SKM-1 treated with dmso at 0.1 percent for 144 hours (cell line): ENCODE measurements at regions not wholly inside any gene's neighbourhood (a gene's known extent, or its start where the extent isn't known, plus 50 kb on each side); places are given as distances from the start of the nearest gene placed in this dataset.
"Not testable (repeated sequence)": the region's sequence is repeated elsewhere in the genome, so short reads cannot be mapped to it uniquely, and the experiment has no call there.

ENCODE experiments used
- DNase-seq: peaks from one replicate; lab custom pipeline; 2025; ENCODE audit not compliant: unreplicated experiment; lab: John Stamatoyannopoulos, UW

- no peak for DNase-seq
Measured at GRCh38 chr6:141195251-141195832, 937.4 kb upstream of the GJE1 start.

GRCh38 chr6:141183368-141183767, 949.4 kb upstream of the GJE1 start:
- DNase-seq = no peak

- not testable (repeated sequence) for DNase-seq
Measured at GRCh38 chr6:141175458-141175857, 957.3 kb upstream of the GJE1 start.

- no peak for DNase-seq
Measured at GRCh38 chr6:141174932-141175331, 957.8 kb upstream of the GJE1 start.

- DNase-seq = no peak
Measured at GRCh38 chr6:141173529-141173928, 959.2 kb upstream of the GJE1 start.

DNA sequence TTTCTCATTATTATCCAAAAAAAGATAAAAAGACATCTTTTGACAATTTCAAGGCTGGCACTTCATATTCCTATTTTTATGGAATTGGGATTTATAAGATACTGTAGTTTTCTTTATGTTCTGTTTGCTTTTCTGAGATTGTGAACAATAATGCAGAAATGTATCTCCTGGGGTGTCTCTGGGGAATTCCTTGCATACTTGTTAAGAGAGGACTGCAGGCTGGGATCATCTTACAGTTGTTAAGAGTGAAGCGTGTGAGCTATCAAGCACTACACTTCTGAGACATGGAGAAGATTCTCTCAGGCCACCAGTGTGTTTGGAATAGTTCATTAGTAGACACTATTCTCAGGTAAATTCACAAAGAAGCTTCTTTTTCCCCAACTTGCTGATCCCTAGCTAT, 963.3 kb upstream of the GJE1 start:
- no peak for DNase-seq

DNA sequence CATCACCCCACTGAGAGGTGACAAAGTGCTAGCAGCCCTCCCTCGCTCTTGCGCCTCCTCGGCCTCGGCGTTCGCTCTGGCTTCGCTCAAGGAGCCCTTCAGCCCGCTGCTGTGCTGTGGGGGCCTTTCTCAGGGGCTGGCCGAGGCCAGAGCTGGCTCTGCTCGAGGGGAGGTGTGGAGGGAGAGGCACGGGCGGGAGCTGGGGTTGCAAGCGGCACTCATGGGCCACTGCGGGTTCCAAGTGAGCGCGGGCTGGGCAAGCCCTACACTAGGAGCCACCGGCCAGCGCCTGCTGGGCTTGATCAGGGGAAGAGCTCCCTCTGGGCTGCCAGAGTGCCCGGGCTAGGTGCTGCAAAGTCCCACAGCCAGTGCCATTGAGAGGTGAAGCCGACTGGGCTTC, 964.8 kb upstream of the GJE1 start:
- DNase-seq = no peak

- DNase-seq = no peak
Measured at GRCh38 chr6:141165002-141165665, 967.6 kb upstream of the GJE1 start.

GRCh38 chr6:141164042-141164743, 968.5 kb upstream of the GJE1 start:
- no peak for DNase-seq

- DNase-seq = no peak
Measured at GRCh38 chr6:141163107-141163506, 969.6 kb upstream of the GJE1 start.

GRCh38 chr6:141158740-141159139, 974.0 kb upstream of the GJE1 start:
- no peak for DNase-seq

GRCh38 chr6:141153563-141153962, 979.2 kb upstream of the GJE1 start:
- DNase-seq = no peak

DNA sequence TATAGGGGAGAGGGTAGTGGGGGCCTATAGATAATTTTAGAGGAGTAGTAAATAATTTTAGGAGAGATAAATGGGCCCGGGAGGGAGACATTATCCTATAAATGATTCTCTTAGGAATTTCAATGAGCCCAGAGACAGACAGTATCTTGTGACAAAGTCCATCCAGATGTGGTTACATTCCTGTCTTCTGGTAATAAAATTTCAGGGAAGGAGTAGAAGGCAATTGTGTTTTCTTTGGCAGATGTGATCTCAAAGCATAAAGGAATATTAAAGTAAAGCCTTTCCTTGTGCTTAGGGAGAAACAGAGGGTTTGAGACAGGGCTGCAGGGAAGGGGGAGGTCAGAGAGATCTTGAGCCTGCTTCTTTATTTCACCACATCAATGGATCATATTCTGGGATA, 979.8 kb upstream of the GJE1 start:
- no peak for DNase-seq

DNA sequence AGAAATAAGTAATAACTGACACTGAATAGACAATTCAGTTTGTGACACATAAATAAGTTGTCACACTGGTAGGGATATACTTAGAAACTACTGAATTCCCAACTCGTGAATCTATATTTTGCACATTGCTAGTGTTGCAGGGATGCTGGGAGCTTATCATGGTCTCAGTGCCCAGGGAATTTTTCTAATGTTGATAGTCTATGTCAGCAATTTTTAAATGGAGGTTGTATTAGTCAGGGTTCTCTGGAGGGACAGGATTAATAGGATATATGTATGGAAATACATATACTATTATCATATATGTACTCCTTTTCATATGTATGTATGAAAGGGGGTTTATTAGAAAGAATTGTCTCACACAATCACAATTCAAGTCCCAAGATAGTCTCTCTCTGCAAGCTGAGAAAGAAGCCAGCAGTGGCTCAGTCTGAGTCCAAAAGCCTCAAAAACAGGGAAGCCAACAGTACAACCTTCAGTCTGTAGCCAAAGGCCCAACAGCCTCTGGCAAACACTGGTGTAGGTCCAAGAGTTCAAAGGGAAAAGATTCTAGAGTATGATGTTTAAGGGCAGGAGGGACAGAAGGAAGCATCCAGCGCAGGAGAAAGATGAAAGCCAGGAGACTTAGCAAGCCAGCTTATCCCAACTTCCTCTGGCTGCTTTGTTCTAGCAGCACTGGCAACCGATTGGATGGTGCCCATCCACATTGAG, 980.9 kb upstream of the GJE1 start:
- no peak for DNase-seq

- no peak for DNase-seq
Measured at GRCh38 chr6:141141870-141142269, 990.9 kb upstream of the GJE1 start.

GRCh38 chr6:141140905-141141304, 991.8 kb upstream of the GJE1 start:
- no peak for DNase-seq

DNA sequence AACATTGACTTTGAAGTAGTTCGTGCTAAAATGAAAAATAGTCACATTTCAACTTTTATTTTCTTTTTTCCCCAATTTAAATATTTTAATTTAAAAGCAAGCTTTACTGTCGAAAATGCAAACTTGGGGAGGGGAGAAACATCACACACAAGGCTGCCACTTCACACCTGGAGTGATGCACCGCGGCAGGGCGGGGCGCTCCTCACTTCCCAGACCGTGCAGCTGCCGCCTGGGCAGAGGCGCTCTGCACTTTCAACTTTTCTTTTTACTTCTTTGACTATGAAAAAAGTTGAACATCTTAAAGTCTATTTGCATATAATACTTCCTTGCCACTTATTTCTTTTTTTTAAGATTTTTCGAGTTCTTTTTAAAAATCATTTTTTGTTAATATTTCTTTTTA, 993.3 kb upstream of the GJE1 start:
- no peak for DNase-seq

DNA sequence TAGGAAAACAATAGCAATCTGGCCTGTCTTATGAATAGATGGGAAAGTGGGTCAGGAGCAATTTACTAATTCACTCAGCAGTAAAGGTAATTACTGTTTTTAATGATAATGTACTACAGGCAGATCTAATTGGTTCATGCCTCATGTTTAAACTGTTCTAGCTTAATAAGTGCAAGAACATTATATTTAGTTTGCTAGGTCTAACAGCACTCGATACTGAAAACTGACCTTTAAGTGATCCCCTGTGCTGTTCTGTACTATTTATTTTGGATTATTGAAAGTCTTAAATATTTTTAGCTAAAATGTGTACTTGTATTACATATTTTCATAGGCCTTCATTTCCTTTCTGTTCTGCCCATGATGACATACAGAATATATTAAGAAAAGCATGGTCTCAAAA, 998.0 kb upstream of the GJE1 start:
- DNase-seq = no peak

DNA sequence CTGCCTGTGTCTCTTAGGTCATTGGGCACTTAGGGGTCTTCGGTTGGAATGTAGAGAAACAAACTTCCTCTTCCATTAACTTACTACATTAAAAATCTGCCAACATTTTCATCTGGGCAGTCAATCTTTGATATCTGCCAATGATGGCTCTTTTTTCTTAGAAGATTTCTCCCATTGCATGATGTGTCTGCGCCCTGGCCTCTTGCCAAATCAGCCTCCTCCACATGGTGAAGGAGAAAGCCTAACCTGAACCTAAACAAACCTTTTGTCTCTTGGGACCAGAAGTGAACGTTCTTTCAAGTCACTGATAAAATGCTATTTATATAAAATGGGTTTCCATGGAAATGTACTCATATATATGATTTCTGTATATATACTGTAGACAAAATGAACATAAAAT, 998.9 kb upstream of the GJE1 start:
- no peak for DNase-seq

DNA sequence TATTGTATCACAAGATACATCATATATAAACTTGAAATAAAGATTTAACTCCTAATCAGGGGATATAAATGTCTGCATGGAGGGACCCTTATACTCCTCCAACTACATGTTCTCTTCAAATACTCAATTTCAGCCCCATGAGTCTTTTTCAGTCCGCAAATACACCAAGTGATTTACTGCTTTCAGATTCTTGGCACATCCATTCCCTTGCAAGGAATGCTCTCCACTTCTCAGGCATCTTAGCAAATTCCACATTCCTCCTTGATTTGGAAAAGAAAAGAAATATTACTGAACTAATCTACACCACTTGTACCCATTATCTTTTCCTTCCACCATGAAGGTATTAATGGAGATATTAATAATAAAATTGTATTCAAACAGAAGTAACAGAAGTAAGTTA, 999.4 kb upstream of the GJE1 start:
- no peak for DNase-seq

GRCh38 chr6:141131616-141132015, 1001.1 kb upstream of the GJE1 start:
- no peak for DNase-seq

DNA sequence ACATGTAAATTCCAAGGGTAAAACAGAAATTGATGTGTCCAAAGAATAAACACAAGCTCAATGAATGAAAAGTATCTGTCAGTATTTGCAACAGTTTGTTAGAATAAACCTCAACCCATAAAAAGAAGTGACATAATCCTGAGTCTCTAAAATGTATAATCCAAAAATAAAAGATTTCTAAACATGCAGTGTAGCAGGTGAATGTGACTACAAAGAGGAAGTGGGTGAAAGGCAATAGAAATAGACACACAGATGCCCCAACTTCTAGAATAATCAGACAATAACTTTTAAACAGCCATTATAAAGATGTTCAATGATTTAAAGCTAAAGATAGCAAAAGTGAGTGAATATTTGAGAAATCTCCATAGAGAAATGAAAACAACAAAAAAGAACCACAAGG, 1009.2 kb upstream of the GJE1 start:
- no peak for DNase-seq
